GM18870 (cell line): ENCODE measurements at regions not wholly inside any gene's neighbourhood (a gene's known extent, or its start where the extent isn't known, plus 50 kb on each side); places are given as distances from the start of the nearest gene placed in this dataset.
"Not testable (repeated sequence)": the region's sequence is repeated elsewhere in the genome, so short reads cannot be mapped to it uniquely, and the experiment has no call there.

Experiments
- ATAC-seq: cut with Tn5 transposase; IDR thresholded peaks from one replicate; pipeline ENCODE4 v1.9.1; 2021; ENCODE audit warnings: moderate library complexity; ENCODE audit not compliant: unreplicated experiment

- no peak for ATAC-seq
Observed at GRCh38 chr5:124622851-124623250, 123.6 kb downstream of the ZNF608 start.

- ATAC-seq: no peak
Observed at GRCh38 chr5:124621279-124621678, 125.2 kb downstream of the ZNF608 start.

GRCh38 chr5:124620743-124621142 is 125.7 kb downstream of the ZNF608 start:
- ATAC-seq: no peak

GRCh38 chr5:124619121-124619520 is 127.3 kb downstream of the ZNF608 start:
- ATAC-seq: no peak

GRCh38 chr5:124617787-124618186 is 128.7 kb downstream of the ZNF608 start:
- no peak for ATAC-seq

- ATAC-seq: no peak
Observed at GRCh38 chr5:124614836-124615385, 131.5 kb downstream of the ZNF608 start.

GRCh38 chr5:124614105-124614504 is 132.3 kb downstream of the ZNF608 start:
- no peak for ATAC-seq

- ATAC-seq: no peak
Observed at GRCh38 chr5:124613273-124613953, 133.0 kb downstream of the ZNF608 start.

- no peak for ATAC-seq
Observed at GRCh38 chr5:124612023-124612422, 134.4 kb downstream of the ZNF608 start.

- ATAC-seq: not testable (repeated sequence)
Observed at GRCh38 chr5:124611262-124611661, 135.2 kb downstream of the ZNF608 start.

- ATAC-seq: not testable (repeated sequence)
Observed at GRCh38 chr5:124609685-124610084, 136.8 kb downstream of the ZNF608 start.

- no peak for ATAC-seq
Observed at GRCh38 chr5:124606543-124606942, 139.9 kb downstream of the ZNF608 start.

- ATAC-seq: no peak
Observed at GRCh38 chr5:124606093-124606492, 140.3 kb downstream of the ZNF608 start.

- no peak for ATAC-seq
Observed at GRCh38 chr5:124605541-124605940, 140.9 kb downstream of the ZNF608 start.

GRCh38 chr5:124604419-124604818 is 142.0 kb downstream of the ZNF608 start:
- ATAC-seq: no peak

GRCh38 chr5:124602925-124603650 is 143.4 kb downstream of the ZNF608 start:
- ATAC-seq: no peak

- no peak for ATAC-seq
Observed at GRCh38 chr5:124599028-124599973, 147.1 kb downstream of the ZNF608 start.

- ATAC-seq: no peak
Observed at GRCh38 chr5:124596595-124597421, 149.6 kb downstream of the ZNF608 start.

GRCh38 chr5:124593952-124594351 is 152.5 kb downstream of the ZNF608 start:
- no peak for ATAC-seq

- ATAC-seq: no peak
Observed at GRCh38 chr5:124592891-124593290, 153.5 kb downstream of the ZNF608 start.
